ENCODE measurements at regions not wholly inside any gene's neighbourhood (a gene's known extent, or its start where the extent isn't known, plus 50 kb on each side); places are given as distances from the start of the nearest gene placed in this dataset.

- no peaks in the 10 kb centered on the region for H3K9me3 ChIP-seq (ENCODE audit: insufficient read depth, low read depth, low read length)
- no peak for TF ChIP-seq CTCF (IDR thresholded peaks at IDR 0.05; ENCODE audit: insufficient read depth, low read depth, low read length)
- no peak overlapping the region for H3K4me2 ChIP-seq (ENCODE audit: low read length)
- H3K4me1 ChIP-seq (ENCODE audit: insufficient read depth, low read length), result no peaks in the 10 kb centered on the region
- no peak overlapping the region for H3K4me3 ChIP-seq (ENCODE audit: insufficient read depth, low read depth, low read length)
- H3K27ac ChIP-seq (ENCODE audit: low read depth, low read length), result no peak overlapping the region
- DNase-seq (ENCODE audit: low read depth), result no peak
- H3K27me3 ChIP-seq (ENCODE audit: insufficient read depth, low read length), result no peaks in the 10 kb centered on the region
- no peaks in the 10 kb centered on the region for H3K36me3 ChIP-seq (ENCODE audit: insufficient read depth, low read length)
- H3K9ac ChIP-seq (ENCODE audit: low read length), result no peak overlapping the region
- Mint-ChIP-seq H3K27me3 (ENCODE audit: low read depth, unreplicated experiment) (no peaks in the 10 kb centered on the region), H3K4me1 (ENCODE audit: low read depth, unreplicated experiment) (no peaks in the 10 kb centered on the region), H3K9me3 (ENCODE audit: unreplicated experiment) (peaks cover 1% of the 10 kb centered on the region), H3K27ac (ENCODE audit: unreplicated experiment) (no peak overlapping the region), H3K4me3 (ENCODE audit: unreplicated experiment) (no peak overlapping the region), H3K36me3 (ENCODE audit: low read depth, unreplicated experiment) (no peaks in the 10 kb centered on the region)
- no peaks in the 10 kb centered on the region for H3K79me2 ChIP-seq (ENCODE audit: insufficient read depth, low read length)
- no peaks in the 10 kb centered on the region for H4K20me1 ChIP-seq (ENCODE audit: insufficient read depth, low read length)
- no peak for FAIRE-seq
- no peak overlapping the region for H2AFZ ChIP-seq (ENCODE audit: low read depth, low read length)
Measured at GRCh38 chr14:98974113-98974512, 297.9 kb downstream of the BCL11B start.

GRCh38 chr14:98976271-98976670 lies 295.7 kb downstream of the BCL11B start:
- no peak overlapping the region for H3K9ac ChIP-seq (ENCODE audit: low read length)
- H3K4me3 Mint-ChIP-seq (ENCODE audit: unreplicated experiment), result no peak overlapping the region
- no peaks in the 10 kb centered on the region for H3K9me3 ChIP-seq (ENCODE audit: insufficient read depth, low read depth, low read length)
- FAIRE-seq, result no peak
- H3K27me3 Mint-ChIP-seq (ENCODE audit: low read depth, unreplicated experiment), result no peaks in the 10 kb centered on the region
- H3K4me1 ChIP-seq (ENCODE audit: insufficient read depth, low read length), result no peaks in the 10 kb centered on the region
- H3K27ac Mint-ChIP-seq (ENCODE audit: unreplicated experiment), result no peak overlapping the region
- no peaks in the 10 kb centered on the region for H4K20me1 ChIP-seq (ENCODE audit: insufficient read depth, low read length)
- no peak for TF ChIP-seq CTCF (IDR thresholded peaks at IDR 0.05; ENCODE audit: insufficient read depth, low read depth, low read length)
- TF ChIP-seq EZH2 (IDR thresholded peaks at IDR 0.05; ENCODE audit: insufficient read depth, low read length), result no peak
- DNase-seq (ENCODE audit: low read depth), result peak; percentile 10
- no peaks in the 10 kb centered on the region for H3K4me1 Mint-ChIP-seq (ENCODE audit: low read depth, unreplicated experiment)
- no peak overlapping the region for H2AFZ ChIP-seq (ENCODE audit: low read depth, low read length)
- no peaks in the 10 kb centered on the region for H3K27me3 ChIP-seq (ENCODE audit: insufficient read depth, low read length)
- H3K79me2 ChIP-seq (ENCODE audit: insufficient read depth, low read length), result no peaks in the 10 kb centered on the region
- no peaks in the 10 kb centered on the region for H3K36me3 Mint-ChIP-seq (ENCODE audit: low read depth, unreplicated experiment)
- peaks cover 4% of the 10 kb centered on the region for H3K9me3 Mint-ChIP-seq (ENCODE audit: unreplicated experiment)
- H3K27ac ChIP-seq (ENCODE audit: low read depth, low read length), result no peak overlapping the region
- no peak overlapping the region for H3K4me3 ChIP-seq (ENCODE audit: insufficient read depth, low read depth, low read length)
- no peaks in the 10 kb centered on the region for H3K36me3 ChIP-seq (ENCODE audit: insufficient read depth, low read length)
- H3K4me2 ChIP-seq (ENCODE audit: low read length), result no peak overlapping the region

GRCh38 chr14:98977451-98977850 lies 294.5 kb downstream of the BCL11B start:
- Histone ChIP-seq H3K9me3 (ENCODE audit: insufficient read depth, low read depth, low read length) (no peaks in the 10 kb centered on the region), H4K20me1 (ENCODE audit: insufficient read depth, low read length) (no peaks in the 10 kb centered on the region), H3K36me3 (ENCODE audit: insufficient read depth, low read length) (no peaks in the 10 kb centered on the region), H3K27ac (ENCODE audit: low read depth, low read length) (no peak overlapping the region), H3K4me2 (ENCODE audit: low read length) (no peak overlapping the region), H3K27me3 (ENCODE audit: insufficient read depth, low read length) (no peaks in the 10 kb centered on the region), H3K79me2 (ENCODE audit: insufficient read depth, low read length) (no peaks in the 10 kb centered on the region), H3K9ac (ENCODE audit: low read length) (no peak overlapping the region), H3K4me3 (ENCODE audit: insufficient read depth, low read depth, low read length) (no peak overlapping the region), H2AFZ (ENCODE audit: low read depth, low read length) (no peak overlapping the region), H3K4me1 (ENCODE audit: insufficient read depth, low read length) (no peaks in the 10 kb centered on the region)
- Mint-ChIP-seq H3K4me1 (ENCODE audit: low read depth, unreplicated experiment) (no peaks in the 10 kb centered on the region), H3K27ac (ENCODE audit: unreplicated experiment) (no peak overlapping the region), H3K36me3 (ENCODE audit: low read depth, unreplicated experiment) (no peaks in the 10 kb centered on the region), H3K4me3 (ENCODE audit: unreplicated experiment) (no peak overlapping the region), H3K9me3 (ENCODE audit: unreplicated experiment) (peaks cover 4% of the 10 kb centered on the region), H3K27me3 (ENCODE audit: low read depth, unreplicated experiment) (no peaks in the 10 kb centered on the region)
- FAIRE-seq (no peak), DNase-seq (ENCODE audit: low read depth) (no peak)
- no peak for TF ChIP-seq CTCF (IDR thresholded peaks at IDR 0.05; ENCODE audit: insufficient read depth, low read depth, low read length)
- no peak for TF ChIP-seq EZH2 (IDR thresholded peaks at IDR 0.05; ENCODE audit: insufficient read depth, low read length)

Measured in astrocyte (in vitro differentiated cells and primary cell).